ENCODE measurements at regions not wholly inside any gene's neighbourhood (a gene's known extent, or its start where the extent isn't known, plus 50 kb on each side); places are given as distances from the start of the nearest gene placed in this dataset.

GRCh38 chrX:124925681-124926080 lies 394.0 kb upstream of the TEX13C start:
- SMC1A ChIA-PET (ENCODE audit: uncharacterized antibody, unreplicated experiment): interaction anchor here (0.5 kb wide), 1 partner anchor 296 kb away, joined by 3 read pairs; no protein-coding TSS in a partner anchor
- Histone ChIP-seq H3K9me3 (replicated peaks; ENCODE audit: control insufficient read depth, insufficient read depth, low read length) (no peaks in the 10 kb centered on the region), H3K36me3 (ENCODE audit: control insufficient read depth in 2 of 2, insufficient read depth in 2 of 2, low read length in 1 of 2) (no peaks in the 10 kb centered on the region), H3K27ac (ENCODE audit: control insufficient read depth, insufficient read depth) (no peak overlapping the region), H3K4me1 (ENCODE audit: control insufficient read depth, insufficient read depth, low read length) (no peaks in the 10 kb centered on the region), H3K9ac (ENCODE audit: control insufficient read depth, insufficient read depth, low read length) (no peak overlapping the region), H2AFZ (ENCODE audit: control insufficient read depth, low read depth, low read length) (no peak overlapping the region), H4K20me1 (ENCODE audit: control insufficient read depth, insufficient read depth) (no peaks in the 10 kb centered on the region), H3K4me3 (no peak overlapping the region), H3K79me2 (ENCODE audit: control insufficient read depth, insufficient read depth, low read length) (no peaks in the 10 kb centered on the region), H3K4me2 (ENCODE audit: control insufficient read depth, insufficient read depth) (no peak overlapping the region), H3K27me3 (replicated peaks in 1 of 2; ENCODE audit: control insufficient read depth in 2 of 2, insufficient read depth in 2 of 2, low read length in 1 of 2) (no peaks in the 10 kb centered on the region)
- ATAC-seq: no peak
- 0% methylated on average over 1 of the region's 1 CpG for WGBS (ENCODE audit: insufficient coverage, insufficient replicate concordance, low lambda C conversion rate, missing lambda C conversion rate)
- BruUV-seq (replicated peaks): no TSS peak
- POLR2A ChIA-PET: no interaction called here
- RAD21 ChIA-PET (ENCODE audit: unreplicated experiment): no interaction called here
- DNase-seq (ENCODE audit: low read depth, low spot score): no peak
- TF ChIP-seq PKNOX1 (IDR thresholded peaks at IDR 0.05): no peak
- no peak for TF ChIP-seq SPI1 (IDR thresholded peaks at IDR 0.05; ENCODE audit: borderline replicate concordance, insufficient read depth, low read depth, low read length)
- CTCF ChIA-PET: no interaction called here
- in situ Hi-C loops (cut with MboI): no loop called here
- no peak for FAIRE-seq
- intact Hi-C loops (cut with micrococcal nuclease; ENCODE audit: unreplicated experiment): no loop called here

- 0% methylated on average over 3 of the region's 3 CpGs for whole genome bisulfite sequencing (ENCODE audit: insufficient coverage, insufficient replicate concordance, low lambda C conversion rate, missing lambda C conversion rate)
- no peak for TF ChIP-seq MEF2B (IDR thresholded peaks at IDR 0.05; ENCODE audit: partially characterized antibody, poor library complexity, severe bottlenecking)
- TF ChIP-seq NFIC (IDR thresholded peaks at IDR 0.05; ENCODE audit: low read depth, low read length): no peak
- no peak for TF ChIP-seq GATAD2B (conservative IDR thresholded peaks at IDR 0.05; ENCODE audit: low read depth)
- TF ChIP-seq IRF5 (IDR thresholded peaks at IDR 0.05; ENCODE audit: borderline replicate concordance): no peak
- Histone ChIP-seq H3K4me1 (ENCODE audit: control insufficient read depth, insufficient read depth, low read length) (no peaks in the 10 kb centered on the region), H3K79me2 (ENCODE audit: control insufficient read depth, insufficient read depth, low read length) (no peaks in the 10 kb centered on the region), H3K36me3 (ENCODE audit: control insufficient read depth in 2 of 2, insufficient read depth in 2 of 2, low read length in 1 of 2) (no peaks in the 10 kb centered on the region), H2AFZ (ENCODE audit: control insufficient read depth, low read depth, low read length) (no peak overlapping the region), H4K20me1 (ENCODE audit: control insufficient read depth, insufficient read depth) (no peaks in the 10 kb centered on the region), H3K27ac (ENCODE audit: control insufficient read depth, insufficient read depth) (no peak overlapping the region), H3K9ac (ENCODE audit: control insufficient read depth, insufficient read depth, low read length) (no peak overlapping the region), H3K9me3 (replicated peaks; ENCODE audit: control insufficient read depth, insufficient read depth, low read length) (no peaks in the 10 kb centered on the region), H3K4me3 (no peak overlapping the region), H3K4me2 (ENCODE audit: control insufficient read depth, insufficient read depth) (no peak overlapping the region), H3K27me3 (replicated peaks in 1 of 2; ENCODE audit: control insufficient read depth in 2 of 2, insufficient read depth in 2 of 2, low read length in 1 of 2) (no peaks in the 10 kb centered on the region)
- DNase-seq (ENCODE audit: low read depth, low spot score): no peak
- in situ Hi-C loops (cut with MboI): no loop called here
- POLR2A ChIA-PET: no interaction called here
- RAD21 ChIA-PET (ENCODE audit: unreplicated experiment): no interaction called here
- no TSS peak for BruUV-seq (replicated peaks)
- intact Hi-C loops (cut with micrococcal nuclease; ENCODE audit: unreplicated experiment): no loop called here
- FAIRE-seq: no peak
- no peak for ATAC-seq
- CTCF ChIA-PET: no interaction called here
- SMC1A ChIA-PET (ENCODE audit: uncharacterized antibody, unreplicated experiment): no interaction called here
These were observed 388.4 kb upstream of the TEX13C start for GRCh38 chrX:124931241-124931640.
